HepG2 (cell line): ENCODE measurements at regions not wholly inside any gene's neighbourhood (a gene's known extent, or its start where the extent isn't known, plus 50 kb on each side); places are given as distances from the start of the nearest gene placed in this dataset.

ENCODE experiments used
- ATAC-seq: fragments of 200-7000 bp; cut with Tn5 transposase; 3 replicates; pipeline ENCODE4 v1.9.1; 2020; ENCODE audit warnings: mild to moderate bottlenecking, moderate library complexity
- BruUV-seq: library from RNA; stranded (reverse); fragments of 400-500 nt; replicated peaks from 2 replicates; lab custom pipeline; 2021; lab: Mats Ljungman, UMichigan
- CTCF ChIA-PET: fragments of 300-600 bp; formaldehyde crosslinking; extraction: SDS; loops from one replicate; lab custom pipeline; 2021; ENCODE audit warnings: low total read pairs, inconsistent platforms, low intra/inter-chr PET ratio; lab: Yijun Ruan, JAX
- POLR2A ChIA-PET: fragments of 350-600 bp; sonication (Branson Sonifier 250); formaldehyde crosslinking; loops from one replicate; lab custom pipeline; 2020; ENCODE audit warnings: antibody characterized with exemption, inconsistent platforms; lab: Yijun Ruan, JAX
- DNase-seq: peaks from one replicate; pipeline ENCODE4 v3.0.0-alpha.2; 2015; ENCODE audit warnings: low spot score
- FAIRE-seq: peaks from 3 replicates; lab custom pipeline; 2011; peaks lifted over from hg19 to GRCh38; lab: Jason Lieb, UNC
- H2AFZ ChIP-seq: one replicate; pipeline ENCODE4 v1.6.1; 2011; ENCODE audit warnings: low read length, inconsistent platforms
- H3K27ac ChIP-seq: fragments of 300-600 bp; 3 replicates; pipeline ENCODE4 v1.8.0; 2011; ENCODE audit warnings: mixed run types, mild to moderate bottlenecking, mixed read lengths, low read length, inconsistent platforms; ENCODE audit not compliant: insufficient read depth; ENCODE audit errors: extremely low read length
- H3K27me3 ChIP-seq, 2 experiments: fragments of 200-600 bp in 1 of 2; 2 replicates in 1 of 2; 3 replicates in 1 of 2; pipeline versions ENCODE4 v1.6.0 to v1.8.0; 2011; ENCODE audit warnings: low read length in 2 of 2, mild to moderate bottlenecking in 2 of 2, moderate library complexity in 2 of 2, inconsistent platforms in 1 of 2; ENCODE audit not compliant: insufficient read depth in 2 of 2, control insufficient read depth in 1 of 2
- H3K36me3 ChIP-seq, 2 experiments: fragments of 200-600 bp in 1 of 2; replicated peaks in 1 of 2; 2 replicates in 1 of 2; 3 replicates in 1 of 2; pipeline versions ENCODE4 v1.5.1 to v1.8.0; 2011; ENCODE audit warnings: low read length in 2 of 2, inconsistent platforms in 1 of 2; ENCODE audit not compliant: insufficient read depth in 2 of 2, control insufficient read depth in 1 of 2
- H3K4me1 ChIP-seq: 2 replicates; pipeline ENCODE4 v1.5.1; 2012; ENCODE audit warnings: low read length, inconsistent platforms; ENCODE audit not compliant: insufficient read depth
- H3K4me2 ChIP-seq: 2 replicates; pipeline ENCODE4 v1.6.0; 2011; ENCODE audit warnings: low read depth, low read length, inconsistent platforms
- H3K4me3 ChIP-seq, 3 experiments: fragments of 200-600 bp in 1 of 3; sonication (generic), shearing (Covaris generic) in 1 of 3; replicated peaks in 1 of 3; 2 replicates each; pipeline ENCODE4 v1.5.1; 2011 to 2016; ENCODE audit warnings: low read length in 3 of 3, inconsistent platforms in 2 of 3, low read depth in 2 of 3, mild to moderate bottlenecking in 2 of 3, control low read depth in 1 of 3, mixed read lengths in 1 of 3; ENCODE audit not compliant: insufficient read depth in 1 of 3
- H3K79me2 ChIP-seq: one replicate; pipeline ENCODE4 v1.6.1; 2011; ENCODE audit warnings: low read length, inconsistent platforms; ENCODE audit not compliant: insufficient read depth
- H3K9ac ChIP-seq: 2 replicates; pipeline ENCODE4 v1.6.0; 2011; ENCODE audit warnings: mild to moderate bottlenecking, low read depth, low read length, inconsistent platforms; ENCODE audit not compliant: insufficient read depth
- H3K9me3 ChIP-seq: 2 replicates; pipeline ENCODE4 v1.5.1; 2012; ENCODE audit warnings: mild to moderate bottlenecking, low read length
- H4K20me1 ChIP-seq: 2 replicates; pipeline ENCODE4 v1.6.0; 2011; ENCODE audit warnings: inconsistent platforms, mild to moderate bottlenecking, low read length, moderate library complexity; ENCODE audit not compliant: insufficient read depth
- BHLHE40 ChIP-seq: IDR thresholded peaks from 2 replicates; pipeline ENCODE4 v1.6.1; 2011; ENCODE audit warnings: low read length, improper control_type of control experiment
- CREB1 ChIP-seq, 2 experiments: fragments of 450-650 bp in 1 of 2; IDR thresholded peaks; 2 replicates each; pipeline ENCODE4 v1.6.1; 2016 to 2017; ENCODE audit warnings: control low read depth in 1 of 2, mild to moderate bottlenecking in 1 of 2, missing compliant biosample characterization in 1 of 2, missing genetic modification characterization in 1 of 2
- GATA4 ChIP-seq: sonication (generic); IDR thresholded peaks from 2 replicates; pipeline ENCODE4 v1.6.1; 2016; ENCODE audit warnings: antibody characterized with exemption, low read depth, borderline replicate concordance
- KAT2B ChIP-seq: fragments of 150-350 bp; IDR thresholded peaks from 2 replicates; pipeline ENCODE4 v1.6.1; 2014; ENCODE audit warnings: low read depth, low read length, borderline replicate concordance
- NR2F6 ChIP-seq, 2 experiments: IDR thresholded peaks; 2 replicates each; pipeline ENCODE4 v1.6.1; 2016; ENCODE audit warnings: antibody characterized with exemption in 1 of 2, mild to moderate bottlenecking in 1 of 2
- SOX13 ChIP-seq, 3 experiments: fragments of 450-650 bp in 1 of 3; sonication (generic) in 1 of 3; formaldehyde crosslinking in 1 of 3; IDR thresholded peaks in 2 of 3; conservative IDR thresholded peaks in 1 of 3; 2 replicates each; pipeline versions ENCODE4 v1.5.0 to v1.6.1; 2016 to 2020; ENCODE audit warnings: antibody characterized with exemption in 1 of 3, mild to moderate bottlenecking in 1 of 3, missing compliant biosample characterization in 1 of 3, missing genetic modification reagents in 1 of 3, moderate library complexity in 1 of 3
- ZNF20 ChIP-seq: sonication (generic); formaldehyde crosslinking; IDR thresholded peaks from 2 replicates; pipeline ENCODE4 v1.4.0; 2020; ENCODE audit warnings: mild to moderate bottlenecking, moderate library complexity, missing genetic modification reagents
- ZNF251 ChIP-seq: sonication (generic); formaldehyde crosslinking; IDR thresholded peaks from 2 replicates; pipeline ENCODE4 v1.9.0; 2021; ENCODE audit warnings: mild to moderate bottlenecking, missing genetic modification reagents
- ZNF775 ChIP-seq: sonication (generic); formaldehyde crosslinking; IDR thresholded peaks from 2 replicates; pipeline ENCODE4 v1.4.0; 2020; ENCODE audit warnings: missing genetic modification reagents, mild to moderate bottlenecking, moderate library complexity, borderline replicate concordance
- WGBS: methylation state at CpG from one replicate; pipeline ENCODE4 v1.1.6; 2017; ENCODE audit warnings: low lambda C conversion rate; 5-methylcytosine and 5-hydroxymethylcytosine counted together
- in situ Hi-C: cut with HindIII; loops from 2 replicates; pipeline ENCODE4 v1.10.0; 2017; ENCODE audit warnings: low pct_unique_long_range_greater_than_20kb; ENCODE audit not compliant: extremely low pct_ligation_motif_present
- intact Hi-C: fragments of 100-400 bp; cut with micrococcal nuclease; formaldehyde crosslinking; loops from one replicate; pipeline ENCODE4 v1.10.0; 2022; ENCODE audit not compliant: unreplicated experiment
- TF ChIP-seq, protein P1 (sequence below): sonication (generic); formaldehyde crosslinking; IDR thresholded peaks from 2 replicates; pipeline ENCODE4 v1.5.0; 2020; ENCODE audit warnings: mild to moderate bottlenecking, missing genetic modification reagents
- TF ChIP-seq, protein P2 (sequence below): sonication (generic); formaldehyde crosslinking; IDR thresholded peaks from 2 replicates; pipeline ENCODE4 v1.8.0; 2022; ENCODE audit warnings: mild to moderate bottlenecking, missing genetic modification reagents; ENCODE audit not compliant: insufficient replicate concordance

DNA sequence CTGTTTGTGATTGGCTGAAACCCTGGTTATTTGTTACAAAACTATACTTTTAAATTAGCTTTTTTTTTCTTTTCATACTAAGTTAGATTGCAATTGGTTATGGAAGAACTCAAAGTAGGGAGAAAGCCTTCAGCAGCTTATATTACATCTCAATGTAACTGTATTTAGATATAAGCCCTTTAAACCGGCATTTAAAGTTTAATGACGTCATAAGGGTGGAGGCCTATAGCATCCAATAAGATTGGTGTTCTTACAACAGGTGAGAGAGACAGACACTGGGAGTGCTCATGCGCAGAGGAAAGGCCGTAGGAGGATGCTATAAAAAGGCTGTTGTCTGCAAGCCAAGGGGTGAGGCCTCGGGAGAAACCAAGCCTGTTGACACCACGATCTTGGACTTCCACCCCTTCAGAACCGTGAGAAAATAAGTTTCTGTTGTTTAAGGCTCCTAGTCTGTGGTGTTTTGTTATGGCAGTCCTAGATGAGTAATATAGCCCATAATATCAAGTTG, 1198.8 kb upstream of the SPRY2 start (continued):
- peak; percentile 93 for TF ChIP-seq CREB1 (IDR thresholded peaks at IDR 0.05)
- TF ChIP-seq CREB1 (CRISPR knock-in tag; IDR thresholded peaks at IDR 0.05): no peak
- TF ChIP-seq ZNF20 (CRISPR knock-in tag): no peak
- TF ChIP-seq, protein P1, sequence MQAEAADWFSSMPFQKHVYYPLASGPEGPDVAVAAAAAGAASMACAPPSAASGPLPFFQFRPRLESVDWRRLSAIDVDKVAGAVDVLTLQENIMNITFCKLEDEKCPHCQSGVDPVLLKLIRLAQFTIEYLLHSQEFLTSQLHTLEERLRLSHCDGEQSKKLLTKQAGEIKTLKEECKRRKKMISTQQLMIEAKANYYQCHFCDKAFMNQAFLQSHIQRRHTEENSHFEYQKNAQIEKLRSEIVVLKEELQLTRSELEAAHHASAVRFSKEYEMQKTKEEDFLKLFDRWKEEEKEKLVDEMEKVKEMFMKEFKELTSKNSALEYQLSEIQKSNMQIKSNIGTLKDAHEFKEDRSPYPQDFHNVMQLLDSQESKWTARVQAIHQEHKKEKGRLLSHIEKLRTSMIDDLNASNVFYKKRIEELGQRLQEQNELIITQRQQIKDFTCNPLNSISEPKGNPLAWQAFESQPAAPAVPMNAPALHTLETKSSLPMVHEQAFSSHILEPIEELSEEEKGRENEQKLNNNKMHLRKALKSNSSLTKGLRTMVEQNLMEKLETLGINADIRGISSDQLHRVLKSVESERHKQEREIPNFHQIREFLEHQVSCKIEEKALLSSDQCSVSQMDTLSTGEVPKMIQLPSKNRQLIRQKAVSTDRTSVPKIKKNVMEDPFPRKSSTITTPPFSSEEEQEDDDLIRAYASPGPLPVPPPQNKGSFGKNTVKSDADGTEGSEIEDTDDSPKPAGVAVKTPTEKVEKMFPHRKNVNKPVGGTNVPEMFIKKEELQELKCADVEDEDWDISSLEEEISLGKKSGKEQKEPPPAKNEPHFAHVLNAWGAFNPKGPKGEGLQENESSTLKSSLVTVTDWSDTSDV (CRISPR knock-in tag): no peak
- no peak for TF ChIP-seq GATA4
- TF ChIP-seq KAT2B: no peak
- no peak for TF ChIP-seq ZNF251
- TF ChIP-seq, all 625 proteins: peak for 2

DNA sequence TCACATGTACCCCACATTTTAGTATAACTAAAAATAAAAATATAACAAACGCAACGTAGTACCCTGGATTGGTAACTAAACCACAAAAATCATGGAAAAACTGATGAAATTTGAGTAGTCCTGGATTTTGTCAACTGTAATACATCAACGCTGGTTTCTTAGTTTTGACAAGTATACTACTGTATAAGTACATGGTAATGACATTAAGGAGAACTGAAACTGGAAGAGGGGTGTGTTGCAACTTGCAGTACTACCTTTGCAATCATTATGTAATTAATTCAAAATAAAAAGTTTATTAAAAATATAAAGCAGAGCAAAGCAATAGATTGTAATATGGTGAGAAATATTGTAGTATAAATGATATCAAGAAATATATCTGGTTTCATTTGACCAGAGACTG, 1158.0 kb upstream of the SPRY2 start:
- Histone ChIP-seq H3K36me3 (no peaks in the 10 kb centered on the region), H3K4me1 (no peaks in the 10 kb centered on the region), H3K27me3 (no peaks in the 10 kb centered on the region), H3K4me3 (no peak overlapping the region), H3K9ac (no peak overlapping the region), H4K20me1 (no peaks in the 10 kb centered on the region), H3K4me2 (no peak overlapping the region), H3K9me3 (no peaks in the 10 kb centered on the region), H3K27ac (no peak overlapping the region), H2AFZ (no peak overlapping the region), H3K79me2 (no peaks in the 10 kb centered on the region)
- no peak for ATAC-seq
- no peak for DNase-seq
- in situ Hi-C loops: no loop called here
- BruUV-seq: no TSS peak
- ChIA-PET CTCF (no interaction called here), POLR2A (no interaction called here)
- 1% methylated on average over 3 of the region's 3 CpGs for WGBS
- no peak for TF ChIP-seq NR2F6 (IDR thresholded peaks at IDR 0.05)
- TF ChIP-seq NR2F6 (CRISPR knock-in tag; IDR thresholded peaks at IDR 0.05): no peak
- no peak for TF ChIP-seq ZNF775 (CRISPR knock-in tag)
- TF ChIP-seq, protein P2, sequence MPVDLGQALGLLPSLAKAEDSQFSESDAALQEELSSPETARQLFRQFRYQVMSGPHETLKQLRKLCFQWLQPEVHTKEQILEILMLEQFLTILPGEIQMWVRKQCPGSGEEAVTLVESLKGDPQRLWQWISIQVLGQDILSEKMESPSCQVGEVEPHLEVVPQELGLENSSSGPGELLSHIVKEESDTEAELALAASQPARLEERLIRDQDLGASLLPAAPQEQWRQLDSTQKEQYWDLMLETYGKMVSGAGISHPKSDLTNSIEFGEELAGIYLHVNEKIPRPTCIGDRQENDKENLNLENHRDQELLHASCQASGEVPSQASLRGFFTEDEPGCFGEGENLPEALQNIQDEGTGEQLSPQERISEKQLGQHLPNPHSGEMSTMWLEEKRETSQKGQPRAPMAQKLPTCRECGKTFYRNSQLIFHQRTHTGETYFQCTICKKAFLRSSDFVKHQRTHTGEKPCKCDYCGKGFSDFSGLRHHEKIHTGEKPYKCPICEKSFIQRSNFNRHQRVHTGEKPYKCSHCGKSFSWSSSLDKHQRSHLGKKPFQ (CRISPR knock-in tag): no peak
- no peak for TF ChIP-seq SOX13 (IDR thresholded peaks at IDR 0.05)
- TF ChIP-seq SOX13 (CRISPR knock-in tag; conservative IDR thresholded peaks at IDR 0.05 in 1 of 2, IDR thresholded peaks at IDR 0.05 in 1 of 2): no peak
- no peak for TF ChIP-seq BHLHE40
- intact Hi-C loops: loop anchor here (10.0 kb wide), 1 partner anchor 324 kb away; no protein-coding TSS in a partner anchor
- no peak for FAIRE-seq
